ENCODE measurements at regions not wholly inside any gene's neighbourhood (a gene's known extent, or its start where the extent isn't known, plus 50 kb on each side); places are given as distances from the start of the nearest gene placed in this dataset.

GRCh38 chr3:117700573-117701360 lies 991.2 kb downstream of the TUSC7 start:
- no peaks in the 10 kb centered on the region for H3K27me3 ChIP-seq
- DNase-seq (no peak), ATAC-seq (no peak)
- no peaks in the 10 kb centered on the region for H3K36me3 ChIP-seq
- no peak overlapping the region for H3K27ac ChIP-seq
- H3K4me3 ChIP-seq, result no peak overlapping the region
- intact Hi-C loops (cut with DNase I), result no loop called here
- H3K9me3 ChIP-seq, result no peaks in the 10 kb centered on the region
- WGBS (ENCODE audit: insufficient coverage, low coverage, low lambda C conversion rate, missing lambda C conversion rate), result 41% methylated on average over 6 of the region's 6 CpGs
- H3K4me1 ChIP-seq, result no peaks in the 10 kb centered on the region
- no peak for TF ChIP-seq POLR2A (IDR thresholded peaks at IDR 0.05)
- TF ChIP-seq CTCF (IDR thresholded peaks at IDR 0.05), result no peak

DNA sequence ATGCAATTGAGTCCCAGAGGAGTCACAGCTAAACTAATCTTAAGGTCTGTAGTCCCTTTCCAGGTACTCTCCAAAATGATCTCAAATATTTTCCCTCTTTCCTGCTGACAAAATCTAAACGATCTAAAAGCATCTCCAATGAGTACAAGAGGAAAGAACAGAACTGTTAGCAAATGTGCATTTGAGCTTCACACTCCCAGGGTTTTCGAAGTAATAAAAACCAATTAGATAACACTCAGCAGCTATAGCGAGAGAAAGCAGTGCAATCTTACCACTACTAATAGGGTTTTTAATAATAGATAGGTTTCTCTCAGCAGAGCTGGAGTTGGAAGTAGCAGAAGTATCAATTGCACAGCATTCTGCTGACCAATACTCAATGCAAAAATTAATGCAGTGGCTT lies 995.4 kb downstream of the TUSC7 start:
- H3K4me1 ChIP-seq, result no peaks in the 10 kb centered on the region
- no peak for DNase-seq
- intact Hi-C loops (cut with DNase I), result no loop called here
- no peaks in the 10 kb centered on the region for H3K9me3 ChIP-seq
- H3K36me3 ChIP-seq, result no peaks in the 10 kb centered on the region
- no peak overlapping the region for H3K27ac ChIP-seq
- TF ChIP-seq CTCF (IDR thresholded peaks at IDR 0.05), result no peak
- no peak for TF ChIP-seq POLR2A (IDR thresholded peaks at IDR 0.05)
- no peaks in the 10 kb centered on the region for H3K27me3 ChIP-seq
- ATAC-seq, result no peak
- WGBS (ENCODE audit: insufficient coverage, low coverage, low lambda C conversion rate, missing lambda C conversion rate), result 44% methylated on average over 3 of the region's 3 CpGs
- H3K4me3 ChIP-seq, result no peak overlapping the region

- Histone ChIP-seq H3K9me3 (no peaks in the 10 kb centered on the region), H3K27me3 (no peaks in the 10 kb centered on the region), H3K4me1 (no peaks in the 10 kb centered on the region), H3K27ac (no peak overlapping the region), H3K36me3 (no peaks in the 10 kb centered on the region), H3K4me3 (no peak overlapping the region)
- ATAC-seq (no peak), DNase-seq (no peak)
- 5% methylated on average over 1 of the region's 1 CpG for WGBS (ENCODE audit: insufficient coverage, low coverage, low lambda C conversion rate, missing lambda C conversion rate)
- intact Hi-C loops (cut with DNase I), result no loop called here
- no peak for TF ChIP-seq CTCF (IDR thresholded peaks at IDR 0.05)
- no peak for TF ChIP-seq POLR2A (IDR thresholded peaks at IDR 0.05)
Measured at GRCh38 chr3:117706037-117706436, 996.5 kb downstream of the TUSC7 start.

DNA sequence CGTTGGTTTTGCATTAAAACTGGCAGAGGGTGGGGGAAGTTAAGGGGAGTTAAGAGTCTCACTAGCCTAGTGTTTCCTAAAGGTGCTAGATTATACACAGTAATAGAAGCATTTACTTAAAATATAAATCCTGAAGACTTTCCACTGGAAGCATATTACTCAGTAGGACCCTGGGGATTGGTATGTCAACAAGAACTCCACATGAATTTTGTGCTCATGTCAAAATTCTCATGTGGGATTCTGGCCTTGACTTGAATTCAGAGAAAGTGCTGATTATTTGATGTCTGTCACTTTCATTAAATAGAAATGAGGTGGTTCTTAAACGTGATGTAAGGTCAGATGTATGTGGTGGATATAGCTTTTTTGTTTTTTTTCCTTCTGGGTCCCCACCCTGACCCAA lies 997.2 kb downstream of the TUSC7 start:
- DNase-seq (no peak), ATAC-seq (no peak)
- Histone ChIP-seq H3K4me3 (no peak overlapping the region), H3K27ac (no peak overlapping the region), H3K36me3 (no peaks in the 10 kb centered on the region), H3K4me1 (no peaks in the 10 kb centered on the region), H3K27me3 (no peaks in the 10 kb centered on the region), H3K9me3 (no peaks in the 10 kb centered on the region)
- intact Hi-C loops (cut with DNase I), result no loop called here
- 24% methylated on average over 2 of the region's 2 CpGs for WGBS (ENCODE audit: insufficient coverage, low coverage, low lambda C conversion rate, missing lambda C conversion rate)
- TF ChIP-seq POLR2A (IDR thresholded peaks at IDR 0.05) (no peak), CTCF (IDR thresholded peaks at IDR 0.05) (no peak)

All from right lobe of liver (tissue), 6 donors.